HepG2 (cell line): ENCODE measurements at regions not wholly inside any gene's neighbourhood (a gene's known extent, or its start where the extent isn't known, plus 50 kb on each side); places are given as distances from the start of the nearest gene placed in this dataset.

Source experiments
- CAMTA2 ChIP-seq: sonication (generic); formaldehyde crosslinking; IDR thresholded peaks from 2 replicates; pipeline ENCODE4 v1.4.0; 2020; ENCODE audit warnings: mild to moderate bottlenecking, missing genetic modification reagents, borderline replicate concordance
- HES4 ChIP-seq: sonication (generic); formaldehyde crosslinking; IDR thresholded peaks from 2 replicates; pipeline ENCODE4 v1.9.0; 2021; ENCODE audit warnings: mild to moderate bottlenecking, missing genetic modification reagents, borderline replicate concordance
- KDM2A ChIP-seq: sonication (generic); formaldehyde crosslinking; IDR thresholded peaks from 2 replicates; pipeline ENCODE4 v1.4.0; 2020; ENCODE audit warnings: low read depth, missing genetic modification reagents, borderline replicate concordance
- MED13 ChIP-seq: sonication (generic); formaldehyde crosslinking; IDR thresholded peaks from 2 replicates; pipeline ENCODE4 v1.5.0; 2020; ENCODE audit warnings: missing genetic modification reagents
- MTA3 ChIP-seq: sonication (generic); formaldehyde crosslinking; IDR thresholded peaks from 2 replicates; pipeline ENCODE4 v1.4.0; 2020; ENCODE audit warnings: missing genetic modification reagents
- MYNN ChIP-seq: sonication (generic); formaldehyde crosslinking; IDR thresholded peaks from 2 replicates; pipeline ENCODE4 v1.4.0; 2020; ENCODE audit warnings: mild to moderate bottlenecking, low read depth, missing genetic modification reagents
- NONO ChIP-seq, 2 experiments: fragments of 450-650 bp in 1 of 2; sonication (generic) in 1 of 2; formaldehyde crosslinking in 1 of 2; IDR thresholded peaks in 1 of 2; conservative IDR thresholded peaks in 1 of 2; 2 replicates each; pipeline versions ENCODE4 v1.6.1 to v1.8.0; 2017 to 2022; ENCODE audit warnings: mild to moderate bottlenecking in 1 of 2, missing genetic modification reagents in 1 of 2, moderate library complexity in 1 of 2
- RXRA ChIP-seq: sonication (generic); formaldehyde crosslinking; IDR thresholded peaks from 2 replicates; pipeline ENCODE4 v1.5.1; 2020; ENCODE audit warnings: missing genetic modification reagents
- ZBTB8A ChIP-seq: sonication (generic); formaldehyde crosslinking; IDR thresholded peaks from 2 replicates; pipeline ENCODE4 v1.4.0; 2020; ENCODE audit warnings: mild to moderate bottlenecking, low read depth, missing genetic modification reagents, borderline replicate concordance
- TF ChIP-seq, protein P1 (sequence below): sonication (generic); formaldehyde crosslinking; IDR thresholded peaks from 2 replicates; pipeline ENCODE4 v1.8.0; 2022; ENCODE audit warnings: missing genetic modification reagents, mild to moderate bottlenecking, moderate library complexity, borderline replicate concordance
- TF ChIP-seq, protein P2 (sequence below): sonication (generic); formaldehyde crosslinking; IDR thresholded peaks from 2 replicates; pipeline ENCODE4 v1.5.0; 2020; ENCODE audit warnings: mild to moderate bottlenecking, missing genetic modification reagents
- TF ChIP-seq, protein P3 (sequence below): sonication (generic); formaldehyde crosslinking; IDR thresholded peaks from 2 replicates; pipeline ENCODE4 v1.5.0; 2020; ENCODE audit warnings: mild to moderate bottlenecking, missing genetic modification reagents, moderate library complexity
- TF ChIP-seq, protein P4 (sequence below): sonication (generic); formaldehyde crosslinking; IDR thresholded peaks from 2 replicates; pipeline ENCODE4 v1.8.0; 2022; ENCODE audit warnings: missing genetic modification reagents, mild to moderate bottlenecking, borderline replicate concordance

DNA sequence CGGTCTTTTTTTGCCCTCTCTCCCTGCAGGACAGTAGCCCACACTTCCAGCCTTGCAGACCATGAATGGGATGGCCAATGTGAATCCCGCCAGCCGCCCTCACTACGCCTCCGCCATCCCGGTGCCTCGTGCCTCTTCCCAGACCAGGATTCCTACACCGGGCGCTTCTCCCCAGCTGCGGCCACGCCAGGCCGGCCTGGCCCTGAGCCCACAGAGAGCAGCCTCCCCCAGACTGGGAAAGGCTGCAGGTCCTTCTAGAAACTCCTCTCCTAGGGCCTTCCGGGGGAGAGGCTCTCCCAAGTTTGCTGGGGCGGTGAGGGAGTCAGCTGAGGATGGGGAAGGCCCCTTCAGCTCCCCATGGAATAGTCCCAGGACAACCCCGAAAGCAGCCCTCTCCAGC lies 83.9 kb downstream of the NAV1 start:
- no peak for TF ChIP-seq MYNN
- no peak for TF ChIP-seq MTA3 (CRISPR knock-in tag)
- TF ChIP-seq CAMTA2 (CRISPR knock-in tag) = no peak
- TF ChIP-seq MED13 (CRISPR knock-in tag) = no peak
- TF ChIP-seq RXRA = no peak
- no peak for TF ChIP-seq KDM2A
- TF ChIP-seq, protein P1, sequence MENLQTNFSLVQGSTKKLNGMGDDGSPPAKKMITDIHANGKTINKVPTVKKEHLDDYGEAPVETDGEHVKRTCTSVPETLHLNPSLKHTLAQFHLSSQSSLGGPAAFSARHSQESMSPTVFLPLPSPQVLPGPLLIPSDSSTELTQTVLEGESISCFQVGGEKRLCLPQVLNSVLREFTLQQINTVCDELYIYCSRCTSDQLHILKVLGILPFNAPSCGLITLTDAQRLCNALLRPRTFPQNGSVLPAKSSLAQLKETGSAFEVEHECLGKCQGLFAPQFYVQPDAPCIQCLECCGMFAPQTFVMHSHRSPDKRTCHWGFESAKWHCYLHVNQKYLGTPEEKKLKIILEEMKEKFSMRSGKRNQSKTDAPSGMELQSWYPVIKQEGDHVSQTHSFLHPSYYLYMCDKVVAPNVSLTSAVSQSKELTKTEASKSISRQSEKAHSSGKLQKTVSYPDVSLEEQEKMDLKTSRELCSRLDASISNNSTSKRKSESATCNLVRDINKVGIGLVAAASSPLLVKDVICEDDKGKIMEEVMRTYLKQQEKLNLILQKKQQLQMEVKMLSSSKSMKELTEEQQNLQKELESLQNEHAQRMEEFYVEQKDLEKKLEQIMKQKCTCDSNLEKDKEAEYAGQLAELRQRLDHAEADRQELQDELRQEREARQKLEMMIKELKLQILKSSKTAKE (CRISPR knock-in tag) = no peak
- no peak for TF ChIP-seq NONO (IDR thresholded peaks at IDR 0.05)
- TF ChIP-seq NONO (CRISPR knock-in tag; conservative IDR thresholded peaks at IDR 0.05) = no peak
- TF ChIP-seq, protein P2, sequence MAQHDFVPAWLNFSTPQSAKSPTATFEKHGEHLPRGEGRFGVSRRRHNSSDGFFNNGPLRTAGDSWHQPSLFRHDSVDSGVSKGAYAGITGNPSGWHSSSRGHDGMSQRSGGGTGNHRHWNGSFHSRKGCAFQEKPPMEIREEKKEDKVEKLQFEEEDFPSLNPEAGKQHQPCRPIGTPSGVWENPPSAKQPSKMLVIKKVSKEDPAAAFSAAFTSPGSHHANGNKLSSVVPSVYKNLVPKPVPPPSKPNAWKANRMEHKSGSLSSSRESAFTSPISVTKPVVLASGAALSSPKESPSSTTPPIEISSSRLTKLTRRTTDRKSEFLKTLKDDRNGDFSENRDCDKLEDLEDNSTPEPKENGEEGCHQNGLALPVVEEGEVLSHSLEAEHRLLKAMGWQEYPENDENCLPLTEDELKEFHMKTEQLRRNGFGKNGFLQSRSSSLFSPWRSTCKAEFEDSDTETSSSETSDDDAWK (CRISPR knock-in tag) = no peak
- TF ChIP-seq, protein P3, sequence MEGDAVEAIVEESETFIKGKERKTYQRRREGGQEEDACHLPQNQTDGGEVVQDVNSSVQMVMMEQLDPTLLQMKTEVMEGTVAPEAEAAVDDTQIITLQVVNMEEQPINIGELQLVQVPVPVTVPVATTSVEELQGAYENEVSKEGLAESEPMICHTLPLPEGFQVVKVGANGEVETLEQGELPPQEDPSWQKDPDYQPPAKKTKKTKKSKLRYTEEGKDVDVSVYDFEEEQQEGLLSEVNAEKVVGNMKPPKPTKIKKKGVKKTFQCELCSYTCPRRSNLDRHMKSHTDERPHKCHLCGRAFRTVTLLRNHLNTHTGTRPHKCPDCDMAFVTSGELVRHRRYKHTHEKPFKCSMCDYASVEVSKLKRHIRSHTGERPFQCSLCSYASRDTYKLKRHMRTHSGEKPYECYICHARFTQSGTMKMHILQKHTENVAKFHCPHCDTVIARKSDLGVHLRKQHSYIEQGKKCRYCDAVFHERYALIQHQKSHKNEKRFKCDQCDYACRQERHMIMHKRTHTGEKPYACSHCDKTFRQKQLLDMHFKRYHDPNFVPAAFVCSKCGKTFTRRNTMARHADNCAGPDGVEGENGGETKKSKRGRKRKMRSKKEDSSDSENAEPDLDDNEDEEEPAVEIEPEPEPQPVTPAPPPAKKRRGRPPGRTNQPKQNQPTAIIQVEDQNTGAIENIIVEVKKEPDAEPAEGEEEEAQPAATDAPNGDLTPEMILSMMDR (CRISPR knock-in tag) = no peak
- TF ChIP-seq ZBTB8A = no peak
- TF ChIP-seq, protein P4, sequence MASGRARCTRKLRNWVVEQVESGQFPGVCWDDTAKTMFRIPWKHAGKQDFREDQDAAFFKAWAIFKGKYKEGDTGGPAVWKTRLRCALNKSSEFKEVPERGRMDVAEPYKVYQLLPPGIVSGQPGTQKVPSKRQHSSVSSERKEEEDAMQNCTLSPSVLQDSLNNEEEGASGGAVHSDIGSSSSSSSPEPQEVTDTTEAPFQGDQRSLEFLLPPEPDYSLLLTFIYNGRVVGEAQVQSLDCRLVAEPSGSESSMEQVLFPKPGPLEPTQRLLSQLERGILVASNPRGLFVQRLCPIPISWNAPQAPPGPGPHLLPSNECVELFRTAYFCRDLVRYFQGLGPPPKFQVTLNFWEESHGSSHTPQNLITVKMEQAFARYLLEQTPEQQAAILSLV = no peak
- TF ChIP-seq HES4 (CRISPR knock-in tag) = no peak
